ENCODE measurements at regions not wholly inside any gene's neighbourhood (a gene's known extent, or its start where the extent isn't known, plus 50 kb on each side); places are given as distances from the start of the nearest gene placed in this dataset.

DNA sequence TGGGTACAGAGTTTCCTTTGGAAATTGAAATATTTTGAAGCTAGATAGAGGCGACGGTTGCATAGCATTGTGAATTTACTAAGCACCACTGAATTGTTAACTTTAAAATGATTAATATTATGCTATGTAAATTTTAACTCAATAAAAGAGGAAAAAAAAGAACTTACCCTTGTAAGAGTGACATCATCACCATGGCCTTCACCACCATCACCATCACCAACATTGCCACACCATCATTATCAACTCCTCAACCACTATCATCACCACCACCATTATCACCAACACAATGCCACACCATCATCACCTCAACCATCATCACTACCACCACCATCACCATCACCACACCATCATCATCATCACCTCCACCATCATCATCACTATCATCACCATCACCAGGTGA is 113.9 kb downstream of the TUBA3C start:
- no peak for TF ChIP-seq POLR2A (IDR thresholded peaks at IDR 0.05)
- TF ChIP-seq, protein P1, sequence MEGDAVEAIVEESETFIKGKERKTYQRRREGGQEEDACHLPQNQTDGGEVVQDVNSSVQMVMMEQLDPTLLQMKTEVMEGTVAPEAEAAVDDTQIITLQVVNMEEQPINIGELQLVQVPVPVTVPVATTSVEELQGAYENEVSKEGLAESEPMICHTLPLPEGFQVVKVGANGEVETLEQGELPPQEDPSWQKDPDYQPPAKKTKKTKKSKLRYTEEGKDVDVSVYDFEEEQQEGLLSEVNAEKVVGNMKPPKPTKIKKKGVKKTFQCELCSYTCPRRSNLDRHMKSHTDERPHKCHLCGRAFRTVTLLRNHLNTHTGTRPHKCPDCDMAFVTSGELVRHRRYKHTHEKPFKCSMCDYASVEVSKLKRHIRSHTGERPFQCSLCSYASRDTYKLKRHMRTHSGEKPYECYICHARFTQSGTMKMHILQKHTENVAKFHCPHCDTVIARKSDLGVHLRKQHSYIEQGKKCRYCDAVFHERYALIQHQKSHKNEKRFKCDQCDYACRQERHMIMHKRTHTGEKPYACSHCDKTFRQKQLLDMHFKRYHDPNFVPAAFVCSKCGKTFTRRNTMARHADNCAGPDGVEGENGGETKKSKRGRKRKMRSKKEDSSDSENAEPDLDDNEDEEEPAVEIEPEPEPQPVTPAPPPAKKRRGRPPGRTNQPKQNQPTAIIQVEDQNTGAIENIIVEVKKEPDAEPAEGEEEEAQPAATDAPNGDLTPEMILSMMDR (IDR thresholded peaks at IDR 0.05): no peak
- no peak for TF ChIP-seq POLR2AphosphoS5 (IDR thresholded peaks at IDR 0.05)
- TF ChIP-seq EP300 (IDR thresholded peaks at IDR 0.05): no peak
